ENCODE measurements at regions not wholly inside any gene's neighbourhood (a gene's known extent, or its start where the extent isn't known, plus 50 kb on each side); places are given as distances from the start of the nearest gene placed in this dataset.

- H3K4me3 ChIP-seq (ENCODE audit: low read length) = no peak overlapping the region
- peaks cover 0 to 4% (median 0%) of the 10 kb centered on the region in 5 donors for H3K36me3 Mint-ChIP-seq
- no peaks in the 10 kb centered on the region for H3K36me3 ChIP-seq (ENCODE audit: control insufficient read depth in 2 of 3, insufficient read depth in 3 of 3, low read length in 3 of 3)
- no peaks in the 10 kb centered on the region for H3K27me3 ChIP-seq (ENCODE audit: control insufficient read depth in 2 of 2, insufficient read depth in 2 of 2, low read length in 2 of 2)
- H3K27ac Mint-ChIP-seq = no peak overlapping the region
- DNase-seq = no peak
- H3K4me1 ChIP-seq (ENCODE audit: control insufficient read depth in 2 of 2, insufficient read depth in 2 of 2, low read length in 2 of 2) = no peaks in the 10 kb centered on the region
- ATAC-seq = no peak
- CTCF ChIA-PET = no interaction called here
- intact Hi-C loops (cut with micrococcal nuclease) = no loop called here
- no peak overlapping the region for H3K27ac ChIP-seq (ENCODE audit: low read depth, low read length)
- H3K27me3 Mint-ChIP-seq = no peaks in the 10 kb centered on the region
- POLR2A ChIA-PET = no interaction called here
- H3K9me3 Mint-ChIP-seq = peaks cover 0 to 7% (median 0%) of the 10 kb centered on the region in 11 donors
- H3K4me3 Mint-ChIP-seq = no peak overlapping the region
- H3K9me3 ChIP-seq (ENCODE audit: control insufficient read depth in 2 of 3, low read length in 3 of 3) = no peaks in the 10 kb centered on the region
- peaks cover 0 to 19% (median 0%) of the 10 kb centered on the region in 7 donors for H3K4me1 Mint-ChIP-seq
These were observed 239.0 kb upstream of the KLF6 start for GRCh38 chr10:4024027-4024426.

GRCh38 chr10:4022473-4022872, 237.5 kb upstream of the KLF6 start:
- Mint-ChIP-seq H3K36me3 (peaks cover 0 to 4% (median 0%) of the 10 kb centered on the region in 5 donors), H3K4me3 (no peak overlapping the region), H3K4me1 (peaks cover 0 to 17% (median 0%) of the 10 kb centered on the region in 7 donors), H3K27me3 (no peaks in the 10 kb centered on the region), H3K9me3 (peaks cover 0 to 7% (median 0%) of the 10 kb centered on the region in 11 donors), H3K27ac (no peak overlapping the region)
- ChIA-PET POLR2A (no interaction called here), CTCF (no interaction called here)
- H3K27ac ChIP-seq (ENCODE audit: low read depth, low read length) = no peak overlapping the region
- DNase-seq (no peak), ATAC-seq (no peak)
- H3K27me3 ChIP-seq (ENCODE audit: control insufficient read depth in 2 of 2, insufficient read depth in 2 of 2, low read length in 2 of 2) = no peaks in the 10 kb centered on the region
- intact Hi-C loops (cut with micrococcal nuclease) = no loop called here
- H3K4me1 ChIP-seq (ENCODE audit: control insufficient read depth in 2 of 2, insufficient read depth in 2 of 2, low read length in 2 of 2) = no peaks in the 10 kb centered on the region
- no peaks in the 10 kb centered on the region for H3K9me3 ChIP-seq (ENCODE audit: control insufficient read depth in 2 of 3, low read length in 3 of 3)
- H3K36me3 ChIP-seq (ENCODE audit: control insufficient read depth in 2 of 3, insufficient read depth in 3 of 3, low read length in 3 of 3) = no peaks in the 10 kb centered on the region
- no peak overlapping the region for H3K4me3 ChIP-seq (ENCODE audit: low read length)

GRCh38 chr10:4020631-4021030, 235.6 kb upstream of the KLF6 start:
- no peak overlapping the region for H3K4me3 Mint-ChIP-seq
- no peak overlapping the region for H3K27ac Mint-ChIP-seq
- CTCF ChIA-PET = no interaction called here
- POLR2A ChIA-PET = no interaction called here
- Histone ChIP-seq H3K27me3 (ENCODE audit: control insufficient read depth in 2 of 2, insufficient read depth in 2 of 2, low read length in 2 of 2) (no peaks in the 10 kb centered on the region), H3K9me3 (ENCODE audit: control insufficient read depth in 2 of 3, low read length in 3 of 3) (no peaks in the 10 kb centered on the region), H3K4me1 (ENCODE audit: control insufficient read depth in 2 of 2, insufficient read depth in 2 of 2, low read length in 2 of 2) (no peaks in the 10 kb centered on the region), H3K27ac (ENCODE audit: low read depth, low read length) (no peak overlapping the region), H3K4me3 (ENCODE audit: low read length) (no peak overlapping the region), H3K36me3 (ENCODE audit: control insufficient read depth in 2 of 3, insufficient read depth in 3 of 3, low read length in 3 of 3) (no peaks in the 10 kb centered on the region)
- DNase-seq (no peak), ATAC-seq (no peak)
- H3K9me3 Mint-ChIP-seq = peaks cover 0 to 7% (median 0%) of the 10 kb centered on the region in 11 donors
- peaks cover 0 to 12% (median 0%) of the 10 kb centered on the region in 7 donors for H3K4me1 Mint-ChIP-seq
- H3K36me3 Mint-ChIP-seq = peaks cover 0 to 4% (median 0%) of the 10 kb centered on the region in 5 donors
- H3K27me3 Mint-ChIP-seq = no peaks in the 10 kb centered on the region
- intact Hi-C loops (cut with micrococcal nuclease) = no loop called here

GRCh38 chr10:4018054-4018511, 233.1 kb upstream of the KLF6 start:
- no peak overlapping the region for H3K27ac ChIP-seq (ENCODE audit: low read depth, low read length)
- Mint-ChIP-seq H3K9me3 (peaks cover 0 to 7% (median 0%) of the 10 kb centered on the region in 11 donors), H3K27ac (no peak overlapping the region), H3K4me3 (no peak overlapping the region), H3K4me1 (peaks cover 0 to 11% (median 0%) of the 10 kb centered on the region in 7 donors), H3K27me3 (no peaks in the 10 kb centered on the region), H3K36me3 (peaks cover 0 to 4% (median 0%) of the 10 kb centered on the region in 5 donors)
- CTCF ChIA-PET = no interaction called here
- no peak overlapping the region for H3K4me3 ChIP-seq (ENCODE audit: low read length)
- POLR2A ChIA-PET = interaction anchor here (0.7 kb wide), 1 partner anchor 70 kb away, joined by 3 read pairs; no protein-coding TSS in a partner anchor
- intact Hi-C loops (cut with micrococcal nuclease) = no loop called here
- H3K9me3 ChIP-seq (ENCODE audit: control insufficient read depth in 2 of 3, low read length in 3 of 3) = no peaks in the 10 kb centered on the region
- no peaks in the 10 kb centered on the region for H3K27me3 ChIP-seq (ENCODE audit: control insufficient read depth in 2 of 2, insufficient read depth in 2 of 2, low read length in 2 of 2)
- ATAC-seq = no peak
- H3K36me3 ChIP-seq (ENCODE audit: control insufficient read depth in 2 of 3, insufficient read depth in 3 of 3, low read length in 3 of 3) = no peaks in the 10 kb centered on the region
- no peaks in the 10 kb centered on the region for H3K4me1 ChIP-seq (ENCODE audit: control insufficient read depth in 2 of 2, insufficient read depth in 2 of 2, low read length in 2 of 2)
- no peak for DNase-seq

GRCh38 chr10:4017336-4017735, 232.3 kb upstream of the KLF6 start:
- no peak overlapping the region for H3K27ac Mint-ChIP-seq
- CTCF ChIA-PET = no interaction called here
- H3K4me1 ChIP-seq (ENCODE audit: control insufficient read depth in 2 of 2, insufficient read depth in 2 of 2, low read length in 2 of 2) = no peaks in the 10 kb centered on the region
- no peaks in the 10 kb centered on the region for H3K9me3 ChIP-seq (ENCODE audit: control insufficient read depth in 2 of 3, low read length in 3 of 3)
- no peaks in the 10 kb centered on the region for H3K27me3 Mint-ChIP-seq
- ATAC-seq (no peak), DNase-seq (no peak)
- H3K4me3 Mint-ChIP-seq = no peak overlapping the region
- no peaks in the 10 kb centered on the region for H3K36me3 ChIP-seq (ENCODE audit: control insufficient read depth in 2 of 3, insufficient read depth in 3 of 3, low read length in 3 of 3)
- no peak overlapping the region for H3K27ac ChIP-seq (ENCODE audit: low read depth, low read length)
- intact Hi-C loops (cut with micrococcal nuclease) = no loop called here
- peaks cover 0 to 4% (median 0%) of the 10 kb centered on the region in 5 donors for H3K36me3 Mint-ChIP-seq
- H3K4me1 Mint-ChIP-seq = peaks cover 0 to 17% (median 0%) of the 10 kb centered on the region in 7 donors
- no peak overlapping the region for H3K4me3 ChIP-seq (ENCODE audit: low read length)
- POLR2A ChIA-PET = no interaction called here
- H3K9me3 Mint-ChIP-seq = peaks cover 0 to 7% (median 0%) of the 10 kb centered on the region in 11 donors
- H3K27me3 ChIP-seq (ENCODE audit: control insufficient read depth in 2 of 2, insufficient read depth in 2 of 2, low read length in 2 of 2) = no peaks in the 10 kb centered on the region

- Mint-ChIP-seq H3K9me3 (peaks cover 0 to 5% (median 0%) of the 10 kb centered on the region in 11 donors), H3K4me1 (peaks cover 0 to 17% (median 0%) of the 10 kb centered on the region in 7 donors), H3K4me3 (no peak overlapping the region), H3K36me3 (peaks cover 0 to 1% (median 0%) of the 10 kb centered on the region in 5 donors), H3K27ac (no peak overlapping the region), H3K27me3 (no peaks in the 10 kb centered on the region)
- DNase-seq = no peak
- no peaks in the 10 kb centered on the region for H3K4me1 ChIP-seq (ENCODE audit: control insufficient read depth in 2 of 2, insufficient read depth in 2 of 2, low read length in 2 of 2)
- no peak overlapping the region for H3K27ac ChIP-seq (ENCODE audit: low read depth, low read length)
- no peaks in the 10 kb centered on the region for H3K27me3 ChIP-seq (ENCODE audit: control insufficient read depth in 2 of 2, insufficient read depth in 2 of 2, low read length in 2 of 2)
- no peaks in the 10 kb centered on the region for H3K9me3 ChIP-seq (ENCODE audit: control insufficient read depth in 2 of 3, low read length in 3 of 3)
- no peak overlapping the region for H3K4me3 ChIP-seq (ENCODE audit: low read length)
- ChIA-PET CTCF (interaction anchor here (0.6 kb wide), 1 partner anchor 33 kb away, joined by 3 read pairs; no protein-coding TSS in a partner anchor), POLR2A (no interaction called here)
- no peak for ATAC-seq
- intact Hi-C loops (cut with micrococcal nuclease) = no loop called here
- H3K36me3 ChIP-seq (ENCODE audit: control insufficient read depth in 2 of 3, insufficient read depth in 3 of 3, low read length in 3 of 3) = no peaks in the 10 kb centered on the region
These were observed 231.3 kb upstream of the KLF6 start for GRCh38 chr10:4016214-4016740.

- Histone ChIP-seq H3K4me1 (ENCODE audit: control insufficient read depth in 2 of 2, insufficient read depth in 2 of 2, low read length in 2 of 2) (no peaks in the 10 kb centered on the region), H3K27ac (ENCODE audit: low read depth, low read length) (no peak overlapping the region), H3K27me3 (ENCODE audit: control insufficient read depth in 2 of 2, insufficient read depth in 2 of 2, low read length in 2 of 2) (no peaks in the 10 kb centered on the region), H3K9me3 (ENCODE audit: control insufficient read depth in 2 of 3, low read length in 3 of 3) (no peaks in the 10 kb centered on the region), H3K4me3 (ENCODE audit: low read length) (no peak overlapping the region), H3K36me3 (ENCODE audit: control insufficient read depth in 2 of 3, insufficient read depth in 3 of 3, low read length in 3 of 3) (no peaks in the 10 kb centered on the region)
- ChIA-PET POLR2A (no interaction called here), CTCF (no interaction called here)
- no peaks in the 10 kb centered on the region for H3K36me3 Mint-ChIP-seq
- H3K27ac Mint-ChIP-seq = peak overlapping the region in 2 of 9 donors; percentile 4 to 12
- H3K9me3 Mint-ChIP-seq = no peaks in the 10 kb centered on the region
- H3K27me3 Mint-ChIP-seq = no peaks in the 10 kb centered on the region
- H3K4me1 Mint-ChIP-seq = peaks cover 0 to 19% (median 0%) of the 10 kb centered on the region in 7 donors
- no peak overlapping the region for H3K4me3 Mint-ChIP-seq
- peak in 1 of 9 donors; percentile 58 for DNase-seq
- no peak for ATAC-seq
- intact Hi-C loops (cut with micrococcal nuclease) = no loop called here
These were observed 228.7 kb upstream of the KLF6 start for GRCh38 chr10:4013651-4014121.

Data from naive thymus-derived CD4-positive, alpha-beta T cell (primary cell).